ENCODE measurements at regions not wholly inside any gene's neighbourhood (a gene's known extent, or its start where the extent isn't known, plus 50 kb on each side); places are given as distances from the start of the nearest gene placed in this dataset.

- DNase-seq (ENCODE audit: extremely low read depth, low read depth) = no peak
- no peak overlapping the region for H3K4me3 ChIP-seq (replicated peaks; ENCODE audit: low read depth, low read length)
- TF ChIP-seq CTCF (IDR thresholded peaks at IDR 0.05; ENCODE audit: low read depth, low read length, missing control alignments) = no peak
Observed at GRCh38 chr2:67702937-67703336, 305.8 kb downstream of the ETAA1 start.

GRCh38 chr2:67706082-67706481 lies 308.9 kb downstream of the ETAA1 start:
- H3K4me3 ChIP-seq (replicated peaks; ENCODE audit: low read depth, low read length) = no peak overlapping the region
- DNase-seq (ENCODE audit: extremely low read depth, low read depth) = no peak
- TF ChIP-seq CTCF (IDR thresholded peaks at IDR 0.05; ENCODE audit: low read depth, low read length, missing control alignments) = no peak

GRCh38 chr2:67707896-67708295 lies 310.8 kb downstream of the ETAA1 start:
- no peak for DNase-seq (ENCODE audit: extremely low read depth, low read depth)
- H3K4me3 ChIP-seq (replicated peaks; ENCODE audit: low read depth, low read length) = no peak overlapping the region
- TF ChIP-seq CTCF (IDR thresholded peaks at IDR 0.05; ENCODE audit: low read depth, low read length, missing control alignments) = no peak

GRCh38 chr2:67709835-67710234 lies 312.7 kb downstream of the ETAA1 start:
- no peak for TF ChIP-seq CTCF (IDR thresholded peaks at IDR 0.05; ENCODE audit: low read depth, low read length, missing control alignments)
- H3K4me3 ChIP-seq (replicated peaks; ENCODE audit: low read depth, low read length) = no peak overlapping the region

GRCh38 chr2:67712484-67712883 lies 315.4 kb downstream of the ETAA1 start:
- TF ChIP-seq CTCF (IDR thresholded peaks at IDR 0.05; ENCODE audit: low read depth, low read length, missing control alignments) = no peak
- H3K4me3 ChIP-seq (replicated peaks; ENCODE audit: low read depth, low read length) = no peak overlapping the region
- DNase-seq (ENCODE audit: extremely low read depth, low read depth) = no peak

More at GRCh38 chr2:67709835-67710234, 312.7 kb downstream of the ETAA1 start:
- no peak for DNase-seq (ENCODE audit: extremely low read depth, low read depth)

GRCh38 chr2:67713376-67713775 lies 316.2 kb downstream of the ETAA1 start:
- DNase-seq (ENCODE audit: extremely low read depth, low read depth) = no peak
- no peak for TF ChIP-seq CTCF (IDR thresholded peaks at IDR 0.05; ENCODE audit: low read depth, low read length, missing control alignments)
- no peak overlapping the region for H3K4me3 ChIP-seq (replicated peaks; ENCODE audit: low read depth, low read length)

- TF ChIP-seq CTCF (IDR thresholded peaks at IDR 0.05; ENCODE audit: low read depth, low read length, missing control alignments) = no peak
- no peak for DNase-seq (ENCODE audit: extremely low read depth, low read depth)
- H3K4me3 ChIP-seq (replicated peaks; ENCODE audit: low read depth, low read length) = no peak overlapping the region
Observed at GRCh38 chr2:67716895-67717396, 319.8 kb downstream of the ETAA1 start.

Measured in HFF-Myc (cell line).